DMS53 treated with DMSO at 0.1 percent for 48 hours (cell line): ENCODE measurements at regions not wholly inside any gene's neighbourhood (a gene's known extent, or its start where the extent isn't known, plus 50 kb on each side); places are given as distances from the start of the nearest gene placed in this dataset.
"Not testable (repeated sequence)": the region's sequence is repeated elsewhere in the genome, so short reads cannot be mapped to it uniquely, and the experiment has no call there.

Experiments used
- DNase-seq: peaks from one replicate; lab custom pipeline; 2025; ENCODE audit not compliant: unreplicated experiment; lab: John Stamatoyannopoulos, UW

DNA sequence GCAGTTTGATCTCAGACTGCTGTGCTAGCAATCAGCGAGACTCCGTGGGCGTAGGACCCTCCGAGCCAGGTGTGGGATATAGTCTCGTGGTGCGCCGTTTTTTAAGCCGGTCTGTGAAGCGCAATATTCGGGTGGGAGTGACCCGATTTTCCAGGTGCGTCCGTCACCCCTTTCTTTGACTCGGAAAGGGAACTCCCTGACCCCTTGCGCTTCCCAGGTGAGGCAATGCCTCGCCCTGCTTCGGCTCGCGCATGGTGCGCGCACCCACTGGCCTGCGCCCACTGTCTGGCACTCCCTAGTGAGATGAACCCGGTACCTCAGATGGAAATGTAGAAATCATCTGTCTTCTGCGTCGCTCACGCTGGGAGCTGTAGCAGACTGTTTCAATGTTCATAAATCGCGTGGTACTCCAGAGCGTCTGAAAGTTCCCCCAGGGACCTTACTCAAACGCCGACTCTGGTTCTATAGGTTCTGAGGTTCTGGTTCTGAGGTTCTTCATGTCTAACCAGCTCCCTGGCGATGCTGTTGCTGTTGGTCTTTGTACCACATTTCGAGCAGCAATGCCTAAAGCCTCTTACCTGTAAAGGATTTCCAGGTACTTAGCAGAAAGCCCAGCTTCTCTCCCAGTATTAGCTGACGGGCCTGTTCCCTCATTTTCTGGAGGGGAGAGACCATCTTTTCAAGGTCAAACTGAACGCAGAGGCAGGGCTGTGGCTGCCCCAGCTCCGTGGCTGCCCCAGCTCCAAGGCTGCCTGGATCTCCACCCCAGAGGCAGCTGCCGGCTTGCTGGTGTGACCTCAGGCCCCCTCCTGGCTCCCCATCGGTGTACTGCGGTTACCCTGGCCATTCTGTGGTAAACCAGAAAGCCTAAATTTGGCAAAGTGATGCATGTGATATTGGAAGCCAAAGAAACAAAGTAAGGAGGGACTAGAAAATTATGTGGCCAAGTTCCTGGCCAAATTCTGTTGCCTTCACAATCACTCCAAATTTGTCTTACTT is 207.9 kb downstream of the RAB11FIP2 start:
- DNase-seq: not testable (repeated sequence)

DNA sequence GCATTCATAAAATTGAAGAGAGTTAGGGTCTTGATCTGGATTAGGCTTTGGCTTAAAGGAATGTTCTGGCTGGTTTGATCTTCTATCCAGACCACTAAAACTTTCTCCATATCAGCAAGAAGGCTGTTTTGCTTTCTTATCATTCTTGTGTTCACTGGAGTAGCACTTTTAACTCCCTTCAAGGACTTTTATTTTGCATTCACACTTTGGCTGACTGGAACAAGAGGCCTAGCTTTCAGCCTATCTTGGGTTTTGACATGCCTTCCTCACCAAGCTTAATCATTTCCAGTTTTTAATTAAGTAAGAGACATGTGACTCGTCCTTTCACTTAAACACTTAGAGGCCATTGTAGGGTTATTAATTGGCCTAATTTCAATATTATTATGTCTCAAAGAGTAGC is 190.3 kb downstream of the RAB11FIP2 start:
- not testable (repeated sequence) for DNase-seq

DNA sequence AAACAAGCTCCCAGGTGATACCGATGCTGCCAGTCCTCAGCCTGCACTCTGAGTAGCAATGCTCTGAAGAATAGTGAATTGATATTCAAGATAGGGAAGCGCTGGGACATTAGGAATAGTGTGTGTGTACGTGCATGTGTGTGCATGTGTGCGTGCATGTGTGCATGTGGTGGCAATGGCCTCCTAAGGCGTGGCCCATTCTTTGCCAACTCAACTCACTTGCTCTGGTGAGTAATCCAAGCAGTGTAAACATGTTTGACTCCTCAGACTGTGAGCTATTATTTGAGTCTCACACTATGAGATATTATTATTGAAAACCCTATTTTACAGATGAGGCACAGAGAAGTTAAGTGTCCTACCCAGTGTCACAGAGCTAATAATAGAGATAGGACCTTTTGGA is 186.6 kb downstream of the RAB11FIP2 start:
- no peak for DNase-seq

DNA sequence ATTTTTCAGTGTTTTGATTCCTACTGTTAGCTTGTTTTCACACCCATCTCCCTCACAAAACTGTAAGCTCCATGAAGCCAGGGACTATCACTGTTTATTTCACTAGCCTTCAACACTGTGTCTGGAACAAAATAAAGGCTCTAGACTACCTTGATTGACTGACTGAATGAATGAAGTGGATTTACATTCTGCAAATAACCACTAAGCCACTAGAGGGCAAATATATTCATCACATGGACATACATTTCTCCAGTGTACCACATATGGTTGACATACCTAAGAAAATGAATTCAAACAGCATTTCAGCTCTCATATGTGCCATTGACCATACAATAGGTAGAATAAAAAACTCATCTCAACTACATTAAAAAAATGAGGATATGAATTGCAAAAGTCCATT is 185.9 kb downstream of the RAB11FIP2 start:
- DNase-seq: peak; percentile 12

DNA sequence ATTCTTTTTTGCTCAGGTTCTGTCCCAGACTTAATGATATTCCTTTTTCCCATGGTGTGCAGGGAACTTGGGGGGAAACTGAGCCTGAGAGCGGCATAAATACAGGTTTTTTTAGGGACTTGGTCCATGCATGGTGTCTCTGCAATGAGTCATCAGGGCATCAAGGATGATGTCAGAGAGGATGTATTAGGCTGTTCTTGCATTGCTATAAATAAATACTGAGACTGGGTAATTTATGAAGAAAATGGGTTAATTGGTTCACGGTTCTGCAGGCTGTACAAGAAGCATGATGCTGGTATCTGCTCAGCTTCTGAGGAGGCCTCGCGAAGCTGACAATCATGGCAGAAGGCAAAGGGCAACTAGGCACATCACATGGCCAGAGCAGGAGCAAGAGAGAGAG is 185.4 kb downstream of the RAB11FIP2 start:
- no peak for DNase-seq

DNA sequence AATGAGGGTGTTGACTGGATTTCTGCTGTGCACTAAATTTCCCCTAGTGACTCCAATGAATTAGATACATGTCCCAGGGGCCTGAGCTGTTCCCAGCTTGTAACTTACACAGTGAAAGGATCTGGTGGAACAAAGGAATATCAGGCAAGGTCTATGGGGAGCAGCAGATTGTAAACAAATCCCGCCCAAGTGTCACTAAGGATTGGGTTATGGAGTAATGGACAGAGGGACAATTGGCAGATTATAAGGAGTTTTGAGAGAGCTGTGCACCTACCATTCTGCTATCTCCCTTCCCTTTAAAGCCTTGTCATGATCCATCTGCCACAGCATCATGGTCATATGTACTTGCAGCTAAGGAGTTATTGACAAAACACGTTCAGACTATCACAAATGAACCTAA is 183.0 kb downstream of the RAB11FIP2 start:
- DNase-seq: no peak

DNA sequence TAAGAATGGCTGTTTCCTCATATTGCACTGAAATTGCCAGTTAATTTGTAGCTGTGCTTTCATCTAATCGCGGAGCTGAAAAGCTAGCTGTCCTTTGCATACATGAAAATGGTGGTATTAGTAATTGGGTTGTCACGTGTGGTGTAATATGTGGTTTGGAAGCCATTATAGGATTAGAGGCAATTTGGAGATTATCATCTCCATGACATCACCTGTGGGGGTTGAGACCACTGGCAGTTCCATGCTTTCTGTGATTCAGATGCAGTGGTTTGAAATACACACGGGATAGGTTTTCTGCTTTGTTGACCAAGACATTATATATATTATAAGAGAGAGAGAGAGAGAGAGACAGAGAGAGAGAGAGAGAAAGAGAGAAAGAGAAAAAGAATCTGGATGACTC is 180.8 kb downstream of the RAB11FIP2 start:
- no peak for DNase-seq

DNA sequence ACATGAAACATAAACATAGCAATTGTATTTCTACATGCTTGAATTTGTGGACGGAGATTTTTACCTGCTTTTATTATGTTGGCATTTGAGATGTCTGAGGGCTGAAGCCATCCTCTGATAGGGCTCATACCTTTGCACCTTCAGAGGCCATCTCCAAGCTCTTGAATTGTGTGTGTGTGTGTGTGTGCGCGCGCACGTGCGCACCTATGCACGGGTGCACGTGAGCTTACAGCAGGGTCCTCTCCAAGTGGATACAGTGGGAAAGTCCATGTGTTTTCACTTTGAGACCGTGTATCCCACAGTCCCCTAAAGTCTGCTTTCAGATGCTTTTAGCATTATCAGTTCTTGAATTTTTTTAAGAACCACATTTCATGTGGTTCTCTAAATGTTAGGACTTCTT is 178.6 kb downstream of the RAB11FIP2 start:
- no peak for DNase-seq

DNA sequence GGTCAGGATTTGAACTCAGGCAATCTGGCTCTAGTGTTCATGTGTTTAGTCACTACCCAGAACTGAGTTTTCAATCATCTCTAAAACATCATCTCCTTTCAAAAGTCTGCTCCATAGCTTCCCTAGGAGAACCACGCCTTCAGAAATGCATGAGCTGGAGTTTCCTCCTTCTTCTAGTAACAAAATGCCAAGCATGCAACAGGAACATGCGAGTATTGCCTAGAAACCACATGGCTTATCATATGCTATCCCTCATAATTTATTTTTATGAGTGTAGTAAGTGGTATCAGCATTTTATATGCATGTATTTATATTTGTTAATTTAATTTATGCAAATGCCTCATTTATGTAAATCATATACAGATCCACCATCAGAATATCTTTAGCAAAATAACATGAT is 170.9 kb downstream of the RAB11FIP2 start:
- no peak for DNase-seq

DNA sequence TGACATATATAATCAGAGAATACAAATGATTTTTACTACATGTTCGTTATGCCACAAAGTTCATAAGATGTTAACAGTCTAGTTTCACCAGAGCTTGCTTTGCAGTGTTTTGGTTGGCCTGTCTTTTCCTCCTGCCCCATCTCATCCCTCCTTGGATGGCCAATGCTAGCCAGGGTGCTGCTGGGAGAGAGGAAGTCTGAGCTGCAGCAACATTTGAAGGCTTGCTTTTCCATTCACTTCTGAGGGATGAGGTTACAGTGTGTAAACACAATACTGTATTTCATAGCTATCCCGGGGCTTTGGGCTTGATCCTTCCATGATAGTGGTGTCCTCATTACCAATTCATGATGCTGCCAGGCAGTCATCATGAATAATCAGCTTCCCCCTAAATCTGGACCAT is 170.5 kb downstream of the RAB11FIP2 start:
- no peak for DNase-seq

DNA sequence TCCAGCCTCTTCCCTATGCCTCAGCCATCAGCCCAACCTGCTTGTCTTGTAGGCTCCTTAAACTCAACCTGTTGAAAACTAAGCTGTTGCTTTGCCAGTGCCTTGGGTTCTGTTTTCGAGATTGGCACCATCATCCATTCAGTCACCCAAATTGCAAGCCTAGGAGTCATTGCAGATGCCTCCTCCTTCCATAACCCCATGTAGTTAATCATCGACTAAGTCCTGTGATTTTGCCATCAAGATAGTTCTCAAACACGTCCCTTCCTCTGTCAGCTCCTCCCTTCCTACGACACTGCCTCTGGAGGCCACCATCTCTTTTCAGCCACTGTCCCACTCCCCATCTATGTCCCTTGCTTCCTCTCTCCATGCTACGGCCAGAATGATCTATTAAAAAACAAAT is 168.1 kb downstream of the RAB11FIP2 start:
- DNase-seq: no peak

DNA sequence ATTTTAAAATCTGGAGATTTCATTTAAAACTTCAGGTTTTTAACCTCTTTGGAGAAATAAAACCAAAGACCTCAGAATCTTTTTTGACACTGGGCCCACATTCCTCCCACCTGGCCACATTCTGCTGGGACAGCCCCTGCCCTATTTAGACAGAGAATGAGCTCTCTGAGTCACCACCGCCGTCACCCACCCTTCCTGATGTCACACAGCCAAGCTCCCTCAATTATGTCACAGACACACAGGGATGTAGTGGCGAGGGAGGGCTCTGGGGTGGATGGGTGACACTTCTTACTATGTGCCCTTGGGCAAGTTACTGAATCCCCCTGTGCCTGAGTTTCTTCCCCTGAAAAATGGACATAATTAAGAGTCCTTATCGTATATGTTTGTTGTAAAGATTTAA is 162.6 kb downstream of the RAB11FIP2 start:
- no peak for DNase-seq

DNA sequence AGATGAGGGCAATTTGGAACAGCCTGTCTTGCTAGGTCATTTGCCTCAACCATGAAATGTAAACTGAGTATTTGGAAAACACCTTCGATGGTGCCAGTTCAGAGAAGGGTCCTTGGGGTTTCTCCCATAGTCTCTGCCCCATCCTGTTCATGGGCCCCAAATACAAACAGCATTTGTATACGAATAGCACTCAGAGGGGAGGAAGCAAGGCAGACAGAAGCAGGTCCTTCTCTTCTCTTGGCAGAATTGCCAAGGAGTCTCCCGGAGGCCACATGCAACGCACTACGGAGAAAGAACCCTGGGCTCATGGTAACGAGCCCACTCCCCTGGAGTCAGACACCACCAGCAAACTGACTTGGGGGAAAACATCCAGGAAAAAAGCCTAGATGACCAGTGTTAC is 162.1 kb downstream of the RAB11FIP2 start:
- no peak for DNase-seq

DNA sequence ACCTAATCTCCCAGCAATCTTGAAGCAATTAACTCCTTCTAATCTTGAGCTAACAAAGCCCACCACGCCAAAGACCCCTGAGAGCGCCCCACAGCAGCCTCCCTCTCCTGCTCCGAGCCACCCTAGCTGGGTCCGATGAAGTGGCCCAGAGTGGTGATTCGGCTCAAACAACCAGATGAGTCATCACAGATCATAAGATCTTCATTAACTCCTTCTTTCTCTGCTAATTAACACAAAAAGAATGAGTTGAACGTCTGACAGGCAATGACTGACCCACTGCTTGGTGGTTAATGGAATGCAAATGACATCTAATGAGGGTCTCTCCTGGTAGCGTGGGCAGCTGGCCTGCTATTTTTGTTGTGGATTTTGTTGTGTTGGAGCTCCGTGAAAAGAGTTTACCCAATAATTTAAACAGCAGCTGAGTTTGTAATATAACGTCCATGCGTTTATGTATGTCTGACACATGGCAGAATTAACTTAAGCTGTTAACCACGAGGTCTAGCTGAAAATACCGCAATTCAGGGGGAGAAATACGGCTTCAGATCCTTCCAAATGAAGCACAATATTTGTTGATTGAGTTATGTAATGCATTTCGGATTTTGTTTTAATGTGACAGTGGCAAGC is 161.4 kb downstream of the RAB11FIP2 start:
- no peak for DNase-seq

DNA sequence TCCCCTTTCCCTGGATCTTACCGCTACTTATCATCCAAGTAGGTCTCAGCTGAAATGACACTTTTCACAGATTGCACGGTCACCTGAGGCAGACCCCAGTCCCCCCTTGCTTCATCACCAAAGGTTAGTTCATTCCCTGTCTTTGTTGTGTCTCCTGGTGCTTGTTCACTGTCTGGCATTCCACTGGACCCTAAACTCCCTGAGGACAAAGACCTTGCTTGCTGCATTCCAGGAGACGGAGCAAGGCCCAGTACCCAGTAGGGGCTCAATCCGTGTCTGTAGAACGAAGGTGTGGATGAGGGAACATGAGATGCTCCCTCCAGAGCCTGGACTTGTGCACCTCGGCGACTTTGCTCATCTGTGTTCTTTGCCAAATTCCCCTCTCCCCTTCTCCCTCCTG is 160.0 kb downstream of the RAB11FIP2 start:
- DNase-seq: no peak

DNA sequence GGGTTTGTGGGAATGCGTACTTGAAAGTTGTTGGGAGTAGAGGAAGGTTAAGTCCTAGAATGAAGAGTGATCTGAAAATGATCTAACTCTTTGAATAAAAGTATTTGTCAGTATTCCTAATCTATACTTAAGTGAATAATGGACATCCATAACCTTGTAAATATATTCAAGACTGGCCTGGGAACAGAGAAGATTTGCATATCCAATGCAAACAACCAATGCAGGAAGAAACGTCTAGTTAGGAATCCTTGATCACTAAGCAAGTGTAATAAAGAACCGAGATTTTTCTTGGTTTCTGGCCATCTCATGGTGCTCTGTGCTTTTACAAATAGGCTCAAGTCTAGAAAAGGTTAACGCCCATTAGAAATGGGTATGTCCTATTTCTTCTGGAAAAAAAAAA is 157.1 kb downstream of the RAB11FIP2 start:
- DNase-seq: no peak

DNA sequence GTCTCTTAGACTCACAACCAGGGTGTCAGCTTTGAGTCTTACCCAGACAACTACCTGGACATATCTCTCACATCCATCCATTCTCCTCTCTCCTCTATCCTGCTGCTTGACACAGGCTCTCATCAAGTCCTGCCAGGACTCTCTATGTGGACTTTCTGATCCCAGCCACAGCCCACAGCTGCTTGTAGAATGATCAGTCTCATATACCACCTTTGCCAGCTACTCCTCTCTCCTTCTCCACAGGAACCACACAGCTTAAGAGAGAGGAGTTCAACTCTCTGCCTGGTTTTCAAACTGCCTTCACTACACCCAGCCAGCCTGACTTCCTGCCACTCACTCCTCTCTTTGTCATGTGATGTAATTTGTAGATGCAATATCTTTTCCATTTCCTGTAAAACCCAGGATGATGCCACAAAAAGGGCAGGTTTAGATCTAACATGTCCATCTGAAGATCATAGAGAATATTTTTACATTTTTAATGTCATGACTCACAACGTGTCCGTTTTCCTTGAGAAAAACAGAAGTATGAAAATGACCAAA is 154.0 kb downstream of the RAB11FIP2 start:
- DNase-seq: no peak

DNA sequence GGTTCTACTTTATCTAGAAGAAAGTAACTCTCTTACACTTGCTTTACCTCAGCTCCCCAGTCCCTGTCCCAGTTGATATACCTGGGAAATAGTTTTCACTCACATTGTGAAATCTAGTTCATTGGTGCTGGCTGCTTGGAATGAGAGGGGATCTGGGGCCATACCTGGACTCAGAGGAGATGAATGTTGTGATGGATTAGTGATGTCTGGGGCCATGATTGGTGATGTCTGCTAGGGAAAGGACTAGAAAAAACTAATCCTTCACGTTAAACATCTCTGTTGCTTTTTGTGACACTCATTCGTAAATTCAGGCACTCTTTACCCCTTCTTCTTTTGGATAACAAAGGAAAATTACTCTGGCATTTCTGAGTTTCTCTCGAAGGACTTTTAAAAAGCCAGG is 152.4 kb downstream of the RAB11FIP2 start:
- no peak for DNase-seq

DNA sequence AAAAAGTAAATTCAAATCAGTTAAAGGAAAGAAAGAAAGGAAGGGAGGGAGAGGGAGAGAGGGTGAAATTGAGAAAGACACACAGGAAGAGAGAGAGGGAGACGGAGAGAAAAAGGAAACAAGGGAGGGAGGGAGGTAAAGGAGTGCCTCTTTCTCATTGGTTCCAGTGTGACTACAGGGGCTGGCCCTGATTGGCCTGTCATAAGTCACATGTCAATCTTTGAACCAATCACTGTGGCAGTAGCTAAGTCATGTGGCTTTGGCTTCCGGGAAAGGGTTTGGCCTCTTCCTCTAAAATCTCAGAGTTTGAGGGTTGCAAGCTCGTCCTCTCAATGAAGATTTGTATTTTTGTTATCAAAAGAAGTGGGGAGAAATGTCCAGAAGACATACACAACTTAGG is 150.2 kb downstream of the RAB11FIP2 start:
- DNase-seq: no peak

DNA sequence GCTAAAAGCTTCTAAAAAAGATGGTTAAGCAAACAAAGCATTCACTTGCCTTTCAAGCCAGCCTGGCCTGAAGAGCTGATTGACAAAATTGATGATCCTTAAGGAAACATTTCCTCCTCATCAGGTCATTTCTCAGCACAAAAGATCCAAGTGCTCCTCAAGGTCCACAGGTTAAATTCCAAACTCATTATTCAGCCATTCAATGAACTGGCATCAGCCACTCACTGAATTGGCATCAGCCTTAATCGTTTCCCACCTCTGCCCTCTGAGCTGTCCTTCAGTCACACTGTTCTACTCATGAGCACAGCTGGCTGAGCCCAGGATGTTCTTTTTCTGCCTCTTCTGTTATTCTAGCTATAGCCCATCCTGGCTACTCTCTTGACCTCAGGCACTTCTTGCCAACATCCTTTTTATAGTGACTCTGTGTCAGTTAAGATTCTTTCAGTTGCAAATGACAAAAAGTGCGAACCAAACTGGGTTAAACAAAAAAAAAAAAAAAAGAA is 147.5 kb downstream of the RAB11FIP2 start:
- DNase-seq: no peak

DNA sequence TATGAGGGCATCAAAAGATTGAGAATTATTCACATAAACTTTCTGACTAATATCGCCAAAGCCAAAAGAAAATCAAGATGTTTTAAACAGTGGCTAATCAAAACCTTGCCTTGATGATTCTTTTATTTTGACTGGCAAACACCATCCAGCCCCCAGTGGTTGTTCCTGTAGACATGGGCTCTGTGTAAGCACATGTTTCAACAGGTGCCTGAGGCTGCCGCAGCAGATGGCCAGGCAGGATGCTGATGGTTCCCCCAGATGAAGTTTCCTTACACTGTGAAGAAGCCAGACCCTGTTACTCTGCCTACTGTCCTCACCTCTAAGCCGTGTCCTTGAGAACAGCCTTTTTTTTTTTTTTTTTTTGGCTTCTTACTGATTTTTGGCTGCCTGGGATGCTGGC is 146.5 kb downstream of the RAB11FIP2 start:
- no peak for DNase-seq

DNA sequence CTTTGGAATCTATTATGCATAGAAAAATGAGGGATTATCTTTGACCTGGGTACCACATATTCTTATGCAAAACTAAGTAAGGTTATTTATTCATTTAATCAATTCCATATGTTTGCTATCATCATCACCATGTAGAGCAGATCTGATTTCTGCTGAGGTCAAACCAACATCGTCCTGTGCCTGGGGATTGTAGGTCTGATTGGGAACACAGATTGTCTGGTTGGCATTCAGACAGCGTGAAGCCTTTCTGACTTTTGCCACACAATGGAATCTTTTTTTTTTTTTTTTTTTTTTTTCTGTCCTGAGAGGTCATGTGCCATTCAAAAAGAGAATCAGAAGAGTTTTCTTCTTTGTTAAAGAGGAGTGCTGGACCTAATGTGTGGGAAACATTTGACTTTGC is 142.9 kb downstream of the RAB11FIP2 start:
- DNase-seq: no peak
